Chondrocyte (in vitro differentiated cells): ENCODE measurements at regions not wholly inside any gene's neighbourhood (a gene's known extent, or its start where the extent isn't known, plus 50 kb on each side); places are given as distances from the start of the nearest gene placed in this dataset.
A peak's percentile ranks its signal among the peaks of the same experiment; 100 is the strongest.

Experiments
- DNase-seq: peaks from one replicate; pipeline ENCODE4 v3.0.0; 2021; ENCODE audit warnings: mixed read lengths, low spot score
- H3K27ac Mint-ChIP-seq: one replicate; pipeline ENCODE4 v1.8.0; 2021; ENCODE audit warnings: mild to moderate bottlenecking, moderate library complexity, mixed read lengths; ENCODE audit not compliant: unreplicated experiment
- H3K27me3 Mint-ChIP-seq: 2 replicates; pipeline ENCODE4 v1.8.0; 2021; ENCODE audit warnings: low read depth, mixed read lengths
- H3K36me3 Mint-ChIP-seq: 2 replicates; pipeline ENCODE4 v1.8.0; 2021; ENCODE audit warnings: low read depth, mixed read lengths
- H3K4me1 Mint-ChIP-seq: 2 replicates; pipeline ENCODE4 v1.8.0; 2021; ENCODE audit warnings: low read depth, mild to moderate bottlenecking, mixed read lengths
- H3K4me3 Mint-ChIP-seq: one replicate; pipeline ENCODE4 v1.8.0; 2021; ENCODE audit warnings: mild to moderate bottlenecking, moderate library complexity, mixed read lengths; ENCODE audit not compliant: unreplicated experiment
- H3K9me3 Mint-ChIP-seq: 2 replicates; pipeline ENCODE4 v1.8.0; 2021; ENCODE audit warnings: low read depth, mixed read lengths
- CTCF ChIP-seq: fragments of 200-600 bp; sonication (generic); IDR thresholded peaks from 2 replicates; pipeline ENCODE4 v1.5.0; 2021; ENCODE audit warnings: antibody characterized with exemption, mild to moderate bottlenecking, moderate library complexity

GRCh38 chr7:10401793-10402192 is 571.9 kb upstream of the PHF14 start:
- H3K27me3 Mint-ChIP-seq: no peaks in the 10 kb centered on the region

GRCh38 chr7:10412422-10413019 is 561.2 kb upstream of the PHF14 start:
- Mint-ChIP-seq H3K4me1 (no peaks in the 10 kb centered on the region), H3K27me3 (peaks cover 4% of the 10 kb centered on the region), H3K4me3 (no peak overlapping the region), H3K9me3 (no peaks in the 10 kb centered on the region), H3K36me3 (no peaks in the 10 kb centered on the region), H3K27ac (no peak overlapping the region)
- DNase-seq: no peak
- peak; percentile 97 for TF ChIP-seq CTCF

More at GRCh38 chr7:10401793-10402192, 571.9 kb upstream of the PHF14 start:
- H3K27ac Mint-ChIP-seq: no peak overlapping the region
- no peak for DNase-seq
- TF ChIP-seq CTCF: no peak
- H3K36me3 Mint-ChIP-seq: peaks cover 7% of the 10 kb centered on the region
- H3K4me3 Mint-ChIP-seq: no peak overlapping the region
- peaks cover 23% of the 10 kb centered on the region for H3K9me3 Mint-ChIP-seq
- H3K4me1 Mint-ChIP-seq: no peaks in the 10 kb centered on the region

- Mint-ChIP-seq H3K9me3 (no peaks in the 10 kb centered on the region), H3K4me3 (no peak overlapping the region), H3K4me1 (no peaks in the 10 kb centered on the region), H3K27ac (no peak overlapping the region), H3K36me3 (no peaks in the 10 kb centered on the region), H3K27me3 (peaks cover 2% of the 10 kb centered on the region)
- no peak for DNase-seq
- no peak for TF ChIP-seq CTCF
Observed at GRCh38 chr7:10418985-10419384, 554.7 kb upstream of the PHF14 start.

- Mint-ChIP-seq H3K4me3 (no peak overlapping the region), H3K27me3 (no peaks in the 10 kb centered on the region), H3K4me1 (peaks cover 14% of the 10 kb centered on the region), H3K9me3 (peaks cover 3% of the 10 kb centered on the region), H3K27ac (peak overlapping the region; percentile 8), H3K36me3 (no peaks in the 10 kb centered on the region)
- TF ChIP-seq CTCF: no peak
- no peak for DNase-seq
Observed at GRCh38 chr7:10429031-10429430, 544.6 kb upstream of the PHF14 start.

GRCh38 chr7:10429511-10429910 is 544.2 kb upstream of the PHF14 start:
- Mint-ChIP-seq H3K27ac (peak overlapping the region; percentile 8), H3K27me3 (no peaks in the 10 kb centered on the region), H3K4me1 (peaks cover 14% of the 10 kb centered on the region), H3K9me3 (peaks cover 4% of the 10 kb centered on the region), H3K4me3 (no peak overlapping the region), H3K36me3 (no peaks in the 10 kb centered on the region)
- DNase-seq: no peak
- no peak for TF ChIP-seq CTCF
